ENCODE measurements at regions not wholly inside any gene's neighbourhood (a gene's known extent, or its start where the extent isn't known, plus 50 kb on each side); places are given as distances from the start of the nearest gene placed in this dataset.

- no CpG with 5 or more reads among the region's 1 CpG for WGBS (ENCODE audit: extremely low coverage, insufficient coverage, insufficient read length)
Measured at GRCh38 chr4:181606300-181606699, 636.9 kb upstream of the TENM3 start.

GRCh38 chr4:181608181-181608580 lies 635.0 kb upstream of the TENM3 start:
- H3K36me3 ChIP-seq (ENCODE audit: control insufficient read depth in 1 of 2, insufficient read depth in 2 of 2, low read length in 2 of 2), result no peaks in the 10 kb centered on the region
- no peak overlapping the region for H2BK12ac ChIP-seq (ENCODE audit: low read length)
- H2BK5ac ChIP-seq (ENCODE audit: low read depth, low read length, poor library complexity), result no peak overlapping the region
- H3K18ac ChIP-seq (ENCODE audit: low read length), result no peak overlapping the region
- no peak overlapping the region for H2AK5ac ChIP-seq (ENCODE audit: low read length)
- no peak overlapping the region for H4K12ac ChIP-seq (ENCODE audit: low read depth, low read length)
- DNase-seq, result no peak
- no peak overlapping the region for H3K4ac ChIP-seq (ENCODE audit: low read depth, low read length)
- H3K9me3 ChIP-seq (ENCODE audit: insufficient read depth, low read depth, low read length), result no peaks in the 10 kb centered on the region
- H4K91ac ChIP-seq (ENCODE audit: low read depth, low read length), result no peak overlapping the region
- H3K79me2 ChIP-seq (ENCODE audit: control insufficient read depth, insufficient read depth, low read length, poor library complexity), result no peaks in the 10 kb centered on the region
- H3K79me1 ChIP-seq (ENCODE audit: low read length), result no peaks in the 10 kb centered on the region
- WGBS (ENCODE audit: extremely low coverage, insufficient coverage, insufficient read length), result no CpG with 5 or more reads among the region's 2 CpGs
- no peak overlapping the region for H3K9ac ChIP-seq (ENCODE audit: low read length)
- no peak overlapping the region for H3K4me3 ChIP-seq (ENCODE audit: low read depth, low read length)
- no peak overlapping the region for H3K4me2 ChIP-seq (ENCODE audit: low read length)
- no peak overlapping the region for H3K14ac ChIP-seq (ENCODE audit: low read length)
- H3K4me1 ChIP-seq (ENCODE audit: control insufficient read depth in 1 of 2, insufficient read depth in 2 of 2, low read length in 2 of 2), result no peaks in the 10 kb centered on the region
- H3K27ac ChIP-seq (ENCODE audit: low read depth, low read length), result no peak overlapping the region
- no peak overlapping the region for H2AFZ ChIP-seq (ENCODE audit: insufficient read depth, low read length, poor library complexity)
- H2BK120ac ChIP-seq (ENCODE audit: insufficient read depth, low read length, poor library complexity), result no peak overlapping the region
- H4K8ac ChIP-seq (ENCODE audit: low read depth, low read length), result no peak overlapping the region
- no peaks in the 10 kb centered on the region for H3K27me3 ChIP-seq (ENCODE audit: insufficient read depth, low read length)
- no peak overlapping the region for H3K23ac ChIP-seq (ENCODE audit: low read length)

More at GRCh38 chr4:181606300-181606699, 636.9 kb upstream of the TENM3 start:
- Histone ChIP-seq H3K27me3 (ENCODE audit: insufficient read depth, low read length) (no peaks in the 10 kb centered on the region), H3K9ac (ENCODE audit: low read length) (no peak overlapping the region), H4K8ac (ENCODE audit: low read depth, low read length) (no peak overlapping the region), H2BK12ac (ENCODE audit: low read length) (no peak overlapping the region), H3K36me3 (ENCODE audit: control insufficient read depth in 1 of 2, insufficient read depth in 2 of 2, low read length in 2 of 2) (no peaks in the 10 kb centered on the region), H2AFZ (ENCODE audit: insufficient read depth, low read length, poor library complexity) (no peak overlapping the region), H3K79me2 (ENCODE audit: control insufficient read depth, insufficient read depth, low read length, poor library complexity) (no peaks in the 10 kb centered on the region), H4K12ac (ENCODE audit: low read depth, low read length) (no peak overlapping the region), H2BK120ac (ENCODE audit: insufficient read depth, low read length, poor library complexity) (no peak overlapping the region), H3K14ac (ENCODE audit: low read length) (no peak overlapping the region), H2BK5ac (ENCODE audit: low read depth, low read length, poor library complexity) (no peak overlapping the region), H3K4ac (ENCODE audit: low read depth, low read length) (no peak overlapping the region), H3K23ac (ENCODE audit: low read length) (no peak overlapping the region), H3K4me3 (ENCODE audit: low read depth, low read length) (no peak overlapping the region), H3K18ac (ENCODE audit: low read length) (no peak overlapping the region), H3K79me1 (ENCODE audit: low read length) (no peaks in the 10 kb centered on the region), H3K9me3 (ENCODE audit: insufficient read depth, low read depth, low read length) (no peaks in the 10 kb centered on the region), H2AK5ac (ENCODE audit: low read length) (no peak overlapping the region), H4K91ac (ENCODE audit: low read depth, low read length) (no peak overlapping the region), H3K4me2 (ENCODE audit: low read length) (no peak overlapping the region), H3K27ac (ENCODE audit: low read depth, low read length) (no peak overlapping the region), H3K4me1 (ENCODE audit: control insufficient read depth in 1 of 2, insufficient read depth in 2 of 2, low read length in 2 of 2) (no peaks in the 10 kb centered on the region)
- DNase-seq, result no peak

GRCh38 chr4:181611033-181611711 lies 632.0 kb upstream of the TENM3 start:
- Histone ChIP-seq H3K79me2 (ENCODE audit: control insufficient read depth, insufficient read depth, low read length, poor library complexity) (no peaks in the 10 kb centered on the region), H2BK12ac (ENCODE audit: low read length) (no peak overlapping the region), H3K79me1 (ENCODE audit: low read length) (no peaks in the 10 kb centered on the region), H2AK5ac (ENCODE audit: low read length) (no peak overlapping the region), H2BK120ac (ENCODE audit: insufficient read depth, low read length, poor library complexity) (no peak overlapping the region), H2AFZ (ENCODE audit: insufficient read depth, low read length, poor library complexity) (no peak overlapping the region), H2BK5ac (ENCODE audit: low read depth, low read length, poor library complexity) (no peak overlapping the region), H3K27ac (ENCODE audit: low read depth, low read length) (no peak overlapping the region), H3K4me1 (ENCODE audit: control insufficient read depth in 1 of 2, insufficient read depth in 2 of 2, low read length in 2 of 2) (no peaks in the 10 kb centered on the region), H3K18ac (ENCODE audit: low read length) (no peak overlapping the region), H4K8ac (ENCODE audit: low read depth, low read length) (no peak overlapping the region), H4K91ac (ENCODE audit: low read depth, low read length) (no peak overlapping the region), H4K12ac (ENCODE audit: low read depth, low read length) (no peak overlapping the region), H3K27me3 (ENCODE audit: insufficient read depth, low read length) (no peaks in the 10 kb centered on the region), H3K23ac (ENCODE audit: low read length) (no peak overlapping the region), H3K4me3 (ENCODE audit: low read depth, low read length) (no peak overlapping the region), H3K4me2 (ENCODE audit: low read length) (no peak overlapping the region), H3K9me3 (ENCODE audit: insufficient read depth, low read depth, low read length) (no peaks in the 10 kb centered on the region), H3K4ac (ENCODE audit: low read depth, low read length) (no peak overlapping the region), H3K9ac (ENCODE audit: low read length) (no peak overlapping the region), H3K14ac (ENCODE audit: low read length) (no peak overlapping the region), H3K36me3 (ENCODE audit: control insufficient read depth in 1 of 2, insufficient read depth in 2 of 2, low read length in 2 of 2) (no peaks in the 10 kb centered on the region)
- WGBS (ENCODE audit: extremely low coverage, insufficient coverage, insufficient read length), result no CpG with 5 or more reads among the region's 15 CpGs
- DNase-seq, result no peak

- no peak overlapping the region for H3K27ac ChIP-seq (ENCODE audit: low read depth, low read length)
- H3K23ac ChIP-seq (ENCODE audit: low read length), result no peak overlapping the region
- no peak overlapping the region for H3K4ac ChIP-seq (ENCODE audit: low read depth, low read length)
Measured at GRCh38 chr4:181611946-181612600, 631.1 kb upstream of the TENM3 start.

More at GRCh38 chr4:181611946-181612600, 631.1 kb upstream of the TENM3 start:
- Histone ChIP-seq H2BK12ac (ENCODE audit: low read length) (no peak overlapping the region), H3K4me3 (ENCODE audit: low read depth, low read length) (no peak overlapping the region), H3K9ac (ENCODE audit: low read length) (no peak overlapping the region), H3K79me1 (ENCODE audit: low read length) (no peaks in the 10 kb centered on the region), H4K91ac (ENCODE audit: low read depth, low read length) (no peak overlapping the region), H3K9me3 (ENCODE audit: insufficient read depth, low read depth, low read length) (no peaks in the 10 kb centered on the region), H3K27me3 (ENCODE audit: insufficient read depth, low read length) (no peaks in the 10 kb centered on the region), H3K18ac (ENCODE audit: low read length) (no peak overlapping the region), H2AK5ac (ENCODE audit: low read length) (no peak overlapping the region), H3K4me1 (ENCODE audit: control insufficient read depth in 1 of 2, insufficient read depth in 2 of 2, low read length in 2 of 2) (no peaks in the 10 kb centered on the region), H3K4me2 (ENCODE audit: low read length) (no peak overlapping the region), H3K79me2 (ENCODE audit: control insufficient read depth, insufficient read depth, low read length, poor library complexity) (no peaks in the 10 kb centered on the region), H2BK120ac (ENCODE audit: insufficient read depth, low read length, poor library complexity) (no peak overlapping the region), H4K8ac (ENCODE audit: low read depth, low read length) (no peak overlapping the region), H2BK5ac (ENCODE audit: low read depth, low read length, poor library complexity) (no peak overlapping the region), H2AFZ (ENCODE audit: insufficient read depth, low read length, poor library complexity) (no peak overlapping the region), H3K14ac (ENCODE audit: low read length) (no peak overlapping the region), H3K36me3 (ENCODE audit: control insufficient read depth in 1 of 2, insufficient read depth in 2 of 2, low read length in 2 of 2) (no peaks in the 10 kb centered on the region), H4K12ac (ENCODE audit: low read depth, low read length) (no peak overlapping the region)
- DNase-seq, result no peak
- no CpG with 5 or more reads among the region's 8 CpGs for WGBS (ENCODE audit: extremely low coverage, insufficient coverage, insufficient read length)
